T-helper 17 cell (primary cell): ENCODE measurements at regions not wholly inside any gene's neighbourhood (a gene's known extent, or its start where the extent isn't known, plus 50 kb on each side); places are given as distances from the start of the nearest gene placed in this dataset.
"Not testable (repeated sequence)": the region's sequence is repeated elsewhere in the genome, so short reads cannot be mapped to it uniquely, and the experiment has no call there.

ENCODE experiments used
- ATAC-seq: fragments of 150-1000 bp; cut with Tn5 transposase; 2 replicates; pipeline ENCODE4 v1.10.0; 2021; ENCODE audit warnings: mild to moderate bottlenecking, moderate library complexity
- DNase-seq, 3 donors: peaks; one replicate each; pipeline versions ENCODE4 v3.0.0 to v3.0.0-alpha.2; 2020 to 2021
- H3K9me3 ChIP-seq: one replicate; pipeline ENCODE4 v1.7.0; 2013; ENCODE audit warnings: low read length, mild to moderate bottlenecking; ENCODE audit not compliant: control insufficient read depth, poor library complexity, severe bottlenecking
- H3K27ac Mint-ChIP-seq: one replicate; pipeline ENCODE4 v1.8.0; 2022; ENCODE audit warnings: mild to moderate bottlenecking, moderate library complexity, mixed read lengths
- H3K27me3 Mint-ChIP-seq: one replicate; pipeline ENCODE4 v1.8.0; 2022; ENCODE audit warnings: mixed read lengths
- H3K36me3 Mint-ChIP-seq: one replicate; pipeline ENCODE4 v1.8.0; 2022; ENCODE audit warnings: low read depth, mixed read lengths
- H3K4me1 Mint-ChIP-seq: one replicate; pipeline ENCODE4 v1.8.0; 2022; ENCODE audit warnings: mild to moderate bottlenecking, mixed read lengths
- H3K4me3 Mint-ChIP-seq: one replicate; pipeline ENCODE4 v1.8.0; 2022; ENCODE audit warnings: mild to moderate bottlenecking, moderate library complexity, mixed read lengths

DNA sequence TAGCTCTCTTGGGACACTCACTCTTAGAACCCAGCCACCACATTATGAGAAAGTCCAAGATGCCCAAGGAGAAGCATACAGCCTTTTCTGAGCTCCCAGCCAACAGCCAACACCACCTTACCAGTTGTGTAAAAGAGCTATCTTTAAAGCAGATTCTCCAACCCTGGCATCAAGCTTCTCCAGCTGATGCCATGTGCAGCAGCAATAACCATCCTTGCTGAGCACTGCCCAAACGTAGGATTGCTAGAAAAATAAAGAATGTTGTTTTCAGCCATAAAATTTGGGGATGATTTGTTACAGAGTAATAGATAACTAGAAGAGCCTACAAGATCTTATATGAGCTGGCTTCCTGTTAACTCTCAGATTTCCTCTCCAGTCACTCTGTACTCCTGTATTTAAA, 443.7 kb upstream of the DYNLRB2 start:
- H3K27me3 Mint-ChIP-seq: peaks cover 18% of the 10 kb centered on the region
- no peak overlapping the region for H3K4me3 Mint-ChIP-seq
- ATAC-seq (no peak), DNase-seq (no peak)
- H3K27ac Mint-ChIP-seq: no peak overlapping the region
- H3K9me3 ChIP-seq: no peaks in the 10 kb centered on the region
- H3K36me3 Mint-ChIP-seq: no peaks in the 10 kb centered on the region
- H3K4me1 Mint-ChIP-seq: peaks cover 2% of the 10 kb centered on the region

DNA sequence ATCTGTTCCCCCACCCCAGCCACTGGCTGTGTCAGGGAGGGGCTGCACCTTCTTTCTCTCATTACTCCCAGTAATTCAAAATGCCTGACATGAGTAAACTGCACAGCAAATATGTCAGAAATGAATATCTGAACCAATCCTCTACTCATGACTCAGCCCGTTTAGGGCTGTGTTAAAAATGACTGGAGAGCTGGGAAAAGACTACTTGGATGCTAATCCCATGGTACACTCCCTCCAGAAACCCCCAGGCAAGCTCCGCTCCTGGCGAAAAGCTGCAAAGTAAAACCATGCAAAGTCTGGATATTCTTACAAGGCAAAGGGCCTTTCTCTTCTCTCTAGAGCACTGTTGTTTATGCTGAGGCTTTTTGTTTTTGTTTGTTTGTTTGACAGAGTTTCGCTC, 448.1 kb upstream of the DYNLRB2 start:
- ATAC-seq: no peak
- DNase-seq: no peak
- H3K36me3 Mint-ChIP-seq: no peaks in the 10 kb centered on the region
- H3K4me3 Mint-ChIP-seq: no peak overlapping the region
- H3K4me1 Mint-ChIP-seq: peaks cover 3% of the 10 kb centered on the region
- H3K9me3 ChIP-seq: no peaks in the 10 kb centered on the region
- peaks cover 14% of the 10 kb centered on the region for H3K27me3 Mint-ChIP-seq
- H3K27ac Mint-ChIP-seq: peak overlapping the region; percentile 65

DNA sequence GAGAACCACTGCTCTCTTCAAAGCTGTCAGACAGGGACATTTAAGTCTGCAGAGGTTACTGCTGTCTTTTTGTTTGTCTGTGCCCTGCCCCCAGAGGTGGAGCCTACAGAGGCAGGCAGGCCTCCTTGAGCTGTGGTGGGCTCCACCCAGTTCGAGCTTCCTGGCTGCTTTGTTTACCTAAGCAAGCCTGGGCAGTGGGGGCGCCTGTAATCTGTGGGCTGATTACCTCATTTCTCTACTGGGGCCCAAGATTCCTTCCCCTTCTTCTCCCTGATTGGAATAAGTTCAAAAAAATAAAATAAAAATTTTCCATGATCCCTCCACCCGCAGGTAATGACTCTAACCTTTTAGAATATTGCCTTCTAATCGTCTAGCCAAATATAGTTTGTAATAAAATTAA, 449.3 kb upstream of the DYNLRB2 start:
- not testable (repeated sequence) for H3K27ac Mint-ChIP-seq, H3K36me3 Mint-ChIP-seq, H3K9me3 ChIP-seq, ATAC-seq, H3K4me1 Mint-ChIP-seq, DNase-seq, H3K4me3 Mint-ChIP-seq
- peaks cover 14% of the 10 kb centered on the region for H3K27me3 Mint-ChIP-seq

DNA sequence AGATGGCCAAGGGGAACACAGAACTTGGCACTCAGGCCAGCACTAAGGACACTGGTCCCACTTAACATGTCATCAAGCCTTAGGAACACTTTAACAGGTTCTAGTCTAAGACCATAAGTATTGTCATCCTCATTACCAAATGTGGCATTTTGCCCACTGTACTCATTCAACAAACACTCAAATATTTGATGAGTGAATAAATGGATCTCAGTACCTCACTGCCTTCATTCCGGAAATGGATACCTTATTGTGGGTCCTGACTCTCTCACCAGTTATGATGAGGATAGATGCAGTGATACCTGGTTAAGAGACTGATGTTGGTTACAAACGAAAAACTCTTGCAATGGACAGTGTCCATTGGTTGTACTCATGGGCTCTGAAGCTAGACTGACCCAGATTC, 455.2 kb upstream of the DYNLRB2 start:
- no peak for ATAC-seq
- H3K27ac Mint-ChIP-seq: no peak overlapping the region
- peaks cover 8% of the 10 kb centered on the region for H3K27me3 Mint-ChIP-seq
- no peak overlapping the region for H3K4me3 Mint-ChIP-seq
- H3K36me3 Mint-ChIP-seq: peaks cover 2% of the 10 kb centered on the region
- DNase-seq: no peak
- H3K4me1 Mint-ChIP-seq: no peaks in the 10 kb centered on the region
- H3K9me3 ChIP-seq: no peaks in the 10 kb centered on the region

DNA sequence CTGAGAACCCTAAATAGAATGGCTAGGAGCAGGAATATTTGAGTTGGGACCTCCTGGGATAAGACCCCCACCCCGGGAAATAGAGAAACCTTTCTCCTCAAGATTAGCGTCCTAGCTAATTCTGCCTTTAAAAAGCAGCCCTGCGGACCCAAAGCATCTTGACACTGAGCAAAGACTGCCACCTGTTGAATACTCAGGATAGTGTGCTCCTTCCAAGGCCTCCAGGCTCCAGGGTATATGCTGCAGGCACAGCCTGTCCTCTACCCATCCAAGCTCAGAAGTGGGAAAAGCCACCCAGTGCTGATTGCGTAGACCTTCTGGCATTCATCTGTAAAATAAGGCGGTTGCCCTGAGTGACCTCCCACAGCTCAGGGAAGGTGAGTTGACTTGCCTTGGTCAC, 456.2 kb upstream of the DYNLRB2 start:
- Mint-ChIP-seq H3K27me3 (peaks cover 8% of the 10 kb centered on the region), H3K4me3 (no peak overlapping the region), H3K27ac (no peak overlapping the region), H3K36me3 (peaks cover 2% of the 10 kb centered on the region), H3K4me1 (peaks cover 2% of the 10 kb centered on the region)
- no peaks in the 10 kb centered on the region for H3K9me3 ChIP-seq
- no peak for DNase-seq
- peak; percentile 59 for ATAC-seq

DNA sequence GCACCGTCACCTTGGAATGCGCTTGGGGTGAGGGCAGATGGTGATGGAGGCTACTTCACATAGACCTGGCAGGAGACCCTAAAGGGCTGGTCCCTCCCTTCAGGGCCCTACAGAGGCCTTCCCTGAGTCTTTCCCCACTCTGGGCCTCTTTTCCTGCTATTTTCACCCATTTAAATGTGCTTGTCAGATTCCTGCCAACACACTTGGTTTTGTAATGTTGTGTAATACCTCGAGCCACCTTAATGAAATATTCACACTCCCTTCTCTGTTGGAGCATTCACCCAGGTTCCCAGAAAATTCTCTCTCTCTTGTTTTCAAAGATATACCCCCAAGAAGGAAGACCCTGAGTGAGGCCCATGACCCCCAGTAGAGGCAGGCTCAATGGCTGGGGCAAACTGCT, 456.6 kb upstream of the DYNLRB2 start:
- H3K4me3 Mint-ChIP-seq: no peak overlapping the region
- no peak overlapping the region for H3K27ac Mint-ChIP-seq
- ATAC-seq (no peak), DNase-seq (no peak)
- no peaks in the 10 kb centered on the region for H3K9me3 ChIP-seq
- H3K4me1 Mint-ChIP-seq: peaks cover 2% of the 10 kb centered on the region
- H3K36me3 Mint-ChIP-seq: peaks cover 2% of the 10 kb centered on the region
- peaks cover 8% of the 10 kb centered on the region for H3K27me3 Mint-ChIP-seq

DNA sequence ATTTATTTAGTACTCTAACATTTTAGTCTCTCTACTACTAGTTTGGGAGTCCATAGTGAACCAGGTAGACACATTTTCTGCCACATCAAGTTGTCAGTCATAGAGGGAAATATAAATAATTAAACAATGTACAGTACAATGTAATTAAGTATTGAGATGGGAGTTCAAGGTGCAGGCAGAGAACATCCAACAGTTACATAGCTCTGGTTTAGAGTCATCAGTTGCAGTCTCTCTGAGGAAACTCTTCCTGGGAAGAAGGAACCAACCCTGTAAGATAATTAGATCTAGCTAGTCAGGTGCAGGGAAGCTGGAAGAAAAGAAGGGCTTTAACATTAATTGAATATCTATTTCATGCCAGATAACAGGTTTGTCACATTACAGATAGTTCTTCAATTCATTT, 457.9 kb upstream of the DYNLRB2 start:
- H3K9me3 ChIP-seq: no peaks in the 10 kb centered on the region
- peaks cover 2% of the 10 kb centered on the region for H3K36me3 Mint-ChIP-seq
- peaks cover 2% of the 10 kb centered on the region for H3K4me1 Mint-ChIP-seq
- no peak overlapping the region for H3K27ac Mint-ChIP-seq
- H3K4me3 Mint-ChIP-seq: no peak overlapping the region
- DNase-seq (no peak), ATAC-seq (no peak)
- peaks cover 8% of the 10 kb centered on the region for H3K27me3 Mint-ChIP-seq

DNA sequence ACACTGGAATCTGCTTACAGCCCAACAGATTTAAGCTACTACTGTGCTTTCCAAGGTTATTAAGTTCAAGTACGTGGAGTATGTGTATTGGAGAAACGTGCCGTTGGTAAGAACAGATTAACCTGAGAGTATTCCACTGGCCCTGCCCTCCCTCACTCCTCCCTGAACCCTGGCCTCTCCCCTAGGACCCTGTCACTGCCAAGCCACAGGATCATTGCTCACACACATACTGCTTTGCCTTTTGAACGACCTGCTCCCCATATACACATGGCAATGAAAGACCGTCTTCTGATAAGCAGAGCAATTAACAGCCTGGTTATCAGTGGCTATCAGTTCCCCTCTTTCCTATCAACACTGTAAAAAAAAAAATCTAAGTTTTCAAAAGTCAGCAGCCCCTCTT, 458.9 kb upstream of the DYNLRB2 start:
- DNase-seq (no peak), ATAC-seq (no peak)
- H3K4me1 Mint-ChIP-seq: peaks cover 2% of the 10 kb centered on the region
- H3K36me3 Mint-ChIP-seq: peaks cover 2% of the 10 kb centered on the region
- no peak overlapping the region for H3K27ac Mint-ChIP-seq
- H3K9me3 ChIP-seq: no peaks in the 10 kb centered on the region
- peaks cover 13% of the 10 kb centered on the region for H3K27me3 Mint-ChIP-seq
- no peak overlapping the region for H3K4me3 Mint-ChIP-seq

DNA sequence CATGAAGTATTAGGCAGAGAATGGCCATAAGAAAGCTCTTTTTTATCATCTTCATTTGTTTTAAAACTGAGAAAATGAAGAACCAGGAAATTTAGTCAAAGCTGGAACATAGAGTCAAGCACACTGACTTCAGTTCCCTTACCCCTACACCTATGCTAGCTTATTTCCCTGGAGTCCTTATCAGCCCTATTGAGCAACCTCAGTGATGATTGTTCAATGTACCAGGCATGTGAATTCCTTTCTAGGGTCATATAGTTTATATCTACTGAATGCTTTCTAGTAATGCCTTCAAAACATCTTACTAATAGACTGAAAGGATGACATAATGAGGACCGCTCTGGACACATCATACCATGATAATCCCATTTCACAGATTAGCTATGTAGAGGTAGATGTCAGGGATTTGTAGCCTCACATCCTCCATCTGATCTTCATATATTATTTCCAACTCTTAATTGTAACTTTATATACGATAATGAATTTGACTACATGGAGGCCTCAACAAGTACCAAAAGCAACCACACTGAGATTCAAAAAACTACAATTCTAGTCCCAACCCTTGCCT, 460.4 kb upstream of the DYNLRB2 start:
- H3K9me3 ChIP-seq: no peaks in the 10 kb centered on the region
- DNase-seq: no peak
- H3K36me3 Mint-ChIP-seq: peaks cover 2% of the 10 kb centered on the region
- peaks cover 2% of the 10 kb centered on the region for H3K4me1 Mint-ChIP-seq
- ATAC-seq: no peak
- no peak overlapping the region for H3K4me3 Mint-ChIP-seq
- no peak overlapping the region for H3K27ac Mint-ChIP-seq
- H3K27me3 Mint-ChIP-seq: peaks cover 18% of the 10 kb centered on the region

DNA sequence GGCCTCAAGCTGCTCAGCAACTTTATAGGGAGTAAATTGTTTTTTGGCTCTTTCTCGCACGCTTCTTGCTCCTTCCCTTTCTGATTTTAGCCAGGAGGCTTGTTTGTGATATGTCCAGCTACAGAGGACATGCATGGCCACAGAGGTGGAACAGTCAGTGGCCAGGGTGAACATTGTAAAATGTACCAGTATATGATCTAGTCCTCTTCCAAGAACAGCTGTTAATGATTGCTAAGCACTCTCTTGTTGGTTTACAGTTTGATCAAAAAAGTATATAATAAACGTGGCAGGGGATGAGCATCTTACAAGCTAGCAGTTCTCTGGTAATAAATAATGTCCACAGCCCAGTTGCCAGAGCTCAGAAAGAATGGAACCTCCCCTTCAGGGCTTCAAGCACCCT, 461.7 kb upstream of the DYNLRB2 start:
- no peaks in the 10 kb centered on the region for H3K9me3 ChIP-seq
- H3K4me1 Mint-ChIP-seq: peaks cover 2% of the 10 kb centered on the region
- H3K4me3 Mint-ChIP-seq: no peak overlapping the region
- peaks cover 2% of the 10 kb centered on the region for H3K36me3 Mint-ChIP-seq
- peaks cover 18% of the 10 kb centered on the region for H3K27me3 Mint-ChIP-seq
- ATAC-seq: no peak
- no peak overlapping the region for H3K27ac Mint-ChIP-seq
- no peak for DNase-seq

DNA sequence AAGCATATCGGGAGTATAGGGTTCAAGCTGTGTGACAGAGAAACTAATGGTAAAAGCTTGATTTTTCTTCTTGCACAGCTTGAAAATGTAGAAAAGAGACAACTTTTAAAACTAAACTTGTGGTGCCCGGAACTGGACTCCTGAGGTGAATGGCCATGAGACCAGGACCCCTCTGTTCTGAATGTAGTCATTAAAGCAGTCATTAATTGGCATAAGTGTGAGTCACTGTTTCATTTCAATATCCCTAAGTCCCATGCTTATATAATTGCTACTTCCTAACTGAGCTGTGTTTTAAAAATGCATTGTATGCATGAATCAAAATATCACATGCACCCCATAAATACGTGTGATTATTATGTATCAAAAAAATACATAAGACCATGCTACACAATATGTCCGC, 463.1 kb upstream of the DYNLRB2 start:
- no peak for ATAC-seq
- peaks cover 17% of the 10 kb centered on the region for H3K27me3 Mint-ChIP-seq
- no peak overlapping the region for H3K27ac Mint-ChIP-seq

DNA sequence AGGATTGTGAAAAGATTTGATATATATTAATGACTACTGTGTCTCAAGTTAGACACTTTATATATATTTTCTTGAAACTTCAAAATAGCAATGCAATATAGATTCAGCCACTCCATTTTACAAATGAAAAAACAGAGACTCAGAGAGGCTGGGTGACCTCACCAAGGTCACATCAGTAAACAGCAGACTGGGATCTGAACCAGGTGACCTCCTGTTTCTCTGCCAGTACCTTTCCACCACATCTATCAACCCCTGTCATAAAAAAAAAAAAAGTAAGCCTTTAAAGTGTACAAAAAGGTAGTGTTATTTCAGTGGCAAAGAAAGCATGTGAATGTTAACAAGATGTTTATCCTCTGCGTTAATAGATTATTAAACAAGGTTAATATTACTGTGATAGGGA, 466.5 kb upstream of the DYNLRB2 start:
- Mint-ChIP-seq H3K36me3 (no peaks in the 10 kb centered on the region), H3K4me1 (no peaks in the 10 kb centered on the region), H3K27ac (no peak overlapping the region), H3K4me3 (no peak overlapping the region), H3K27me3 (peaks cover 32% of the 10 kb centered on the region)
- DNase-seq: no peak
- ATAC-seq: no peak
- H3K9me3 ChIP-seq: no peaks in the 10 kb centered on the region

More for the DNA sequence above, 463.1 kb upstream of the DYNLRB2 start:
- DNase-seq: no peak
- H3K36me3 Mint-ChIP-seq: peaks cover under 1% of the 10 kb centered on the region
- H3K4me3 Mint-ChIP-seq: no peak overlapping the region
- no peaks in the 10 kb centered on the region for H3K9me3 ChIP-seq
- peaks cover 2% of the 10 kb centered on the region for H3K4me1 Mint-ChIP-seq

DNA sequence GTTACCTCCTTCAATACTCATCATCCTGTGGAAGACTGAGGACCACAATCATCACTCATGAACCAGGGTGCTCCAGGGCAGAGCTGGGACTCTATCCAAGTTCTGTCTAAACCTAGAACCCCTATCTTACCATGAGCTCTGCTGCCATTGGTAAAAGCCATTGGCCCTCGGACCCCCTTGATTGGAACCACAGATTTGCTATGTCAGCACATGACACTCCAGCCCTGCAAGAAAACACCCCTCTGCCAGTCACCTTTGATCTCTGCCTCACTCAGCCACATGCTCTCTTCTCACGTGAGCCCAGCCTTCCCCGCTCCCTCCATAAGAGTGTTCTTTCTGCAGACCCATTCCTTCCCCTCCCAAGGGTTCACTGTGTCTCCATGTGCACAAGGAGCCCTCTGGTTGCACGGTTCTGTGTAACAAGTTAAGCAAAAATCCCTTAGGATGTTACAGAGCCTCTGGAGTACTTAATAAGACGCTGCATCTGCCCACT, 468.8 kb upstream of the DYNLRB2 start:
- no peaks in the 10 kb centered on the region for H3K9me3 ChIP-seq
- ATAC-seq (no peak), DNase-seq (no peak)
- Mint-ChIP-seq H3K36me3 (no peaks in the 10 kb centered on the region), H3K4me1 (no peaks in the 10 kb centered on the region), H3K27me3 (peaks cover 40% of the 10 kb centered on the region), H3K4me3 (no peak overlapping the region), H3K27ac (no peak overlapping the region)

DNA sequence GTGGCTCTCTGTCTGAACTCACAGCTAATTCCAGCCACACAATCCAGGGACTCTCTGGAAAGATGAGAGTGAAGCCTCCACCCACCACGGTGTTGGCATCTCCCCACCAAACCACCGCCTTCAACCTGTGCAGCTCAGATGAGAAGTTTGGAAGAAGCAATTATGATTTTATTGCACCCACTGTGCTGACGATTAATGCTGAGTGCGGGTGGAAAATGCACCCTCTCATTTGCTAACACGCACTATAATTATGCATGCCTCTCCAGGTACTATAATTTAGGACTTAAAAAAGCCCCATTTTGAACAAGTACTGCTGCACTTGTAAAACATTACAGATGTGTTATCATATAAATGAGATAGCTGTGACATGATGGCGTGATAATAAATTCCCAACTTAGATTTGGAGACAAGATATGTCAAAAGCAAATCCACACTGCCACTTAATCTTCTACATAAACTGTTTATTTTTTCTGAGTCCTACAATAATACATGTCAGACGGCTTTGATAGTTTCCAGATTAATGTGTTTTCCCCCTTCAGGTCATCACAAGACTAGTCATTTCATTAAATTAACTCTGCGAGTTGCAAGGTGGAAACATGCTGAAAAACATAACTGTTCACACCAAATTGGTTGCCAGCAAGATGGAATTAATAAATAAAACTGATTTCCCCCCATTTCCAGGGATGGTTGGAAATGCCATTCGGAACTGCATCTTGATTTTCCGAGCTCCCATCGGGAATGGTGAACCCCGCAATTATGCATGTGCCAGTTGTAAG, 466.5 kb upstream of the MAF start:
- H3K4me3 Mint-ChIP-seq: no peak overlapping the region
- no peaks in the 10 kb centered on the region for H3K9me3 ChIP-seq
- no peaks in the 10 kb centered on the region for H3K4me1 Mint-ChIP-seq
- no peaks in the 10 kb centered on the region for H3K36me3 Mint-ChIP-seq
- H3K27ac Mint-ChIP-seq: no peak overlapping the region
- peaks cover 26% of the 10 kb centered on the region for H3K27me3 Mint-ChIP-seq
- DNase-seq (no peak), ATAC-seq (no peak)
